HL-60 (cell line): ENCODE measurements at regions not wholly inside any gene's neighbourhood (a gene's known extent, or its start where the extent isn't known, plus 50 kb on each side); places are given as distances from the start of the nearest gene placed in this dataset.

ENCODE experiments used
- DNase-seq, 2 experiments: peaks; one replicate each; pipeline ENCODE4 v3.0.0-alpha.2; 2010 to 2020; ENCODE audit warnings: low read depth in 1 of 2, low spot score in 1 of 2
- H3K27ac ChIP-seq: fragments of 250-450 bp; sonication (Bioruptor Pico); replicated peaks from 2 replicates; pipeline ENCODE4 v1.5.1; 2020; ENCODE audit warnings: mild to moderate bottlenecking, moderate library complexity
- H3K27me3 ChIP-seq: fragments of 250-450 bp; sonication (Bioruptor Pico); 2 replicates; pipeline ENCODE4 v1.5.1; 2021; ENCODE audit warnings: mild to moderate bottlenecking, moderate library complexity; ENCODE audit not compliant: insufficient read depth, poor library complexity, severe bottlenecking
- H3K4me3 ChIP-seq: replicated peaks from 2 replicates; pipeline ENCODE4 v1.5.1; 2011; ENCODE audit warnings: mild to moderate bottlenecking, control low read depth, low read length; ENCODE audit not compliant: insufficient read depth
- CTCF ChIP-seq: IDR thresholded peaks from one replicate; pipeline ENCODE4 v1.5.1; 2011; ENCODE audit warnings: low read length, control low read depth, inconsistent platforms; ENCODE audit not compliant: insufficient read depth
- GABPA ChIP-seq: IDR thresholded peaks from 2 replicates; pipeline ENCODE4 v1.6.1; 2012; ENCODE audit warnings: low read depth
- POLR2AphosphoS5 ChIP-seq: IDR thresholded peaks from 2 replicates; pipeline ENCODE4 v1.6.1; 2012; ENCODE audit warnings: low read depth
- SPI1 ChIP-seq: IDR thresholded peaks from 2 replicates; pipeline ENCODE4 v1.6.1; 2012; ENCODE audit warnings: low read depth, mild to moderate bottlenecking, borderline replicate concordance
- TF ChIP-seq, protein P1 (sequence below): IDR thresholded peaks from 2 replicates; pipeline ENCODE4 v1.6.1; 2012; ENCODE audit warnings: low read depth; ENCODE audit not compliant: insufficient replicate concordance

DNA sequence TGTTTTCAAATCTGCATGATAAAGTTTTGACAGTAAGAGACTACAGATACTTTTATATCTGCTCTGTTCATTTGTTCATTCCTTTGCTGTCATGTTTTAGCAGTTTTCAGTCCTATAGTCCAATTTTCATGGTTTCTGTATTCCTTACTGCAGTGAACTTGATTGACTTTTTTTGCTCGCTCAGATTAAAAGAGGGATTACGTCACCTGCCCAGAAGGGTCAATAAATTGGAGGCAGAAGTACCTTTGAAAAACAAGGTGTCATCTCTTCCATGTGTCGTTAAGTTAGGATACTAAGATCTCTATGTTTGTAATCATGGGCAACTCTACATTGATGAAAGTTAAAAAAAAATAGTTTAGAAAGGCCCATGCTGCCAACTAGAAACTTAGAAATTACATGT, 250.1 kb upstream of the SMIM31 start:
- no peak for TF ChIP-seq POLR2AphosphoS5
- TF ChIP-seq, protein P1, sequence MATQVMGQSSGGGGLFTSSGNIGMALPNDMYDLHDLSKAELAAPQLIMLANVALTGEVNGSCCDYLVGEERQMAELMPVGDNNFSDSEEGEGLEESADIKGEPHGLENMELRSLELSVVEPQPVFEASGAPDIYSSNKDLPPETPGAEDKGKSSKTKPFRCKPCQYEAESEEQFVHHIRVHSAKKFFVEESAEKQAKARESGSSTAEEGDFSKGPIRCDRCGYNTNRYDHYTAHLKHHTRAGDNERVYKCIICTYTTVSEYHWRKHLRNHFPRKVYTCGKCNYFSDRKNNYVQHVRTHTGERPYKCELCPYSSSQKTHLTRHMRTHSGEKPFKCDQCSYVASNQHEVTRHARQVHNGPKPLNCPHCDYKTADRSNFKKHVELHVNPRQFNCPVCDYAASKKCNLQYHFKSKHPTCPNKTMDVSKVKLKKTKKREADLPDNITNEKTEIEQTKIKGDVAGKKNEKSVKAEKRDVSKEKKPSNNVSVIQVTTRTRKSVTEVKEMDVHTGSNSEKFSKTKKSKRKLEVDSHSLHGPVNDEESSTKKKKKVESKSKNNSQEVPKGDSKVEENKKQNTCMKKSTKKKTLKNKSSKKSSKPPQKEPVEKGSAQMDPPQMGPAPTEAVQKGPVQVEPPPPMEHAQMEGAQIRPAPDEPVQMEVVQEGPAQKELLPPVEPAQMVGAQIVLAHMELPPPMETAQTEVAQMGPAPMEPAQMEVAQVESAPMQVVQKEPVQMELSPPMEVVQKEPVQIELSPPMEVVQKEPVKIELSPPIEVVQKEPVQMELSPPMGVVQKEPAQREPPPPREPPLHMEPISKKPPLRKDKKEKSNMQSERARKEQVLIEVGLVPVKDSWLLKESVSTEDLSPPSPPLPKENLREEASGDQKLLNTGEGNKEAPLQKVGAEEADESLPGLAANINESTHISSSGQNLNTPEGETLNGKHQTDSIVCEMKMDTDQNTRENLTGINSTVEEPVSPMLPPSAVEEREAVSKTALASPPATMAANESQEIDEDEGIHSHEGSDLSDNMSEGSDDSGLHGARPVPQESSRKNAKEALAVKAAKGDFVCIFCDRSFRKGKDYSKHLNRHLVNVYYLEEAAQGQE: no peak
- no peak for TF ChIP-seq CTCF
- no peak for TF ChIP-seq SPI1
- Histone ChIP-seq H3K27me3 (no peaks in the 10 kb centered on the region), H3K4me3 (no peak overlapping the region), H3K27ac (no peak overlapping the region)
- no peak for DNase-seq

GRCh38 chr4:164508097-164508496, 245.8 kb upstream of the SMIM31 start:
- H3K4me3 ChIP-seq: no peak overlapping the region
- no peak overlapping the region for H3K27ac ChIP-seq
- no peaks in the 10 kb centered on the region for H3K27me3 ChIP-seq
- TF ChIP-seq GABPA (no peak), CTCF (no peak), SPI1 (no peak), POLR2AphosphoS5 (no peak)
- TF ChIP-seq, protein P1: no peak
- no peak for DNase-seq

- Histone ChIP-seq H3K4me3 (no peak overlapping the region), H3K27me3 (no peaks in the 10 kb centered on the region), H3K27ac (no peak overlapping the region)
- no peak for TF ChIP-seq CTCF
- TF ChIP-seq GABPA: no peak
- TF ChIP-seq SPI1: no peak
- TF ChIP-seq, protein P1: no peak
- TF ChIP-seq POLR2AphosphoS5: no peak
- DNase-seq: peak; percentile 34 to 63
Observed at GRCh38 chr4:164508771-164509170, 245.2 kb upstream of the SMIM31 start.
